Type B pancreatic cell (in vitro differentiated cells): ENCODE measurements at regions not wholly inside any gene's neighbourhood (a gene's known extent, or its start where the extent isn't known, plus 50 kb on each side); places are given as distances from the start of the nearest gene placed in this dataset.

Experiments used
- DNase-seq: peaks from one replicate; pipeline ENCODE4 v3.0.0; 2021; ENCODE audit warnings: mixed read lengths; ENCODE audit not compliant: unreplicated experiment; ENCODE audit errors: extremely low spot score
- H3K27ac Mint-ChIP-seq: 2 replicates; pipeline ENCODE4 v1.8.0; 2021; ENCODE audit warnings: mild to moderate bottlenecking, mixed read lengths
- H3K27me3 Mint-ChIP-seq: 2 replicates; pipeline ENCODE4 v1.8.0; 2021; ENCODE audit warnings: mixed read lengths
- H3K36me3 Mint-ChIP-seq: 2 replicates; pipeline ENCODE4 v1.8.0; 2021; ENCODE audit warnings: mixed read lengths
- H3K4me1 Mint-ChIP-seq: one replicate; pipeline ENCODE4 v1.8.0; 2021; ENCODE audit warnings: mixed read lengths; ENCODE audit not compliant: unreplicated experiment
- H3K4me3 Mint-ChIP-seq: 2 replicates; pipeline ENCODE4 v1.8.0; 2021; ENCODE audit warnings: mild to moderate bottlenecking, mixed read lengths
- H3K9me3 Mint-ChIP-seq: 2 replicates; pipeline ENCODE4 v1.8.0; 2021; ENCODE audit warnings: mixed read lengths
- CTCF ChIP-seq: fragments of 200-600 bp; sonication (generic); conservative IDR thresholded peaks from 2 replicates; pipeline ENCODE4 v1.5.0; 2021; ENCODE audit warnings: antibody characterized with exemption, mild to moderate bottlenecking

GRCh38 chr2:14354231-14354630 is 278.3 kb upstream of the LRATD1 start:
- no peak for DNase-seq
- Mint-ChIP-seq H3K27ac (no peak overlapping the region), H3K36me3 (no peaks in the 10 kb centered on the region), H3K9me3 (no peaks in the 10 kb centered on the region), H3K4me1 (no peaks in the 10 kb centered on the region), H3K27me3 (no peaks in the 10 kb centered on the region), H3K4me3 (no peak overlapping the region)
- no peak for TF ChIP-seq CTCF

- Mint-ChIP-seq H3K27me3 (no peaks in the 10 kb centered on the region), H3K4me1 (no peaks in the 10 kb centered on the region), H3K36me3 (no peaks in the 10 kb centered on the region), H3K4me3 (no peak overlapping the region), H3K27ac (no peak overlapping the region), H3K9me3 (no peaks in the 10 kb centered on the region)
- DNase-seq: no peak
- no peak for TF ChIP-seq CTCF
Measured at GRCh38 chr2:14355102-14355501, 277.4 kb upstream of the LRATD1 start.

GRCh38 chr2:14358339-14358738 is 274.2 kb upstream of the LRATD1 start:
- Mint-ChIP-seq H3K4me1 (no peaks in the 10 kb centered on the region), H3K36me3 (no peaks in the 10 kb centered on the region), H3K27ac (peak overlapping the region; percentile 42), H3K9me3 (peaks cover 9% of the 10 kb centered on the region), H3K27me3 (no peaks in the 10 kb centered on the region), H3K4me3 (no peak overlapping the region)
- no peak for DNase-seq
- TF ChIP-seq CTCF: no peak

- peaks cover 9% of the 10 kb centered on the region for H3K9me3 Mint-ChIP-seq
- H3K27me3 Mint-ChIP-seq: no peaks in the 10 kb centered on the region
- no peak for DNase-seq
- peak overlapping the region; percentile 42 for H3K27ac Mint-ChIP-seq
- TF ChIP-seq CTCF: no peak
- H3K36me3 Mint-ChIP-seq: no peaks in the 10 kb centered on the region
- no peaks in the 10 kb centered on the region for H3K4me1 Mint-ChIP-seq
- H3K4me3 Mint-ChIP-seq: no peak overlapping the region
Measured at GRCh38 chr2:14358774-14359173, 273.7 kb upstream of the LRATD1 start.

- Mint-ChIP-seq H3K9me3 (peaks cover 9% of the 10 kb centered on the region), H3K36me3 (no peaks in the 10 kb centered on the region), H3K4me1 (no peaks in the 10 kb centered on the region), H3K27ac (no peak overlapping the region), H3K4me3 (no peak overlapping the region), H3K27me3 (no peaks in the 10 kb centered on the region)
- no peak for DNase-seq
- TF ChIP-seq CTCF: no peak
Measured at GRCh38 chr2:14363137-14363536, 269.4 kb upstream of the LRATD1 start.

GRCh38 chr2:14363976-14364375 is 268.5 kb upstream of the LRATD1 start:
- DNase-seq: no peak
- no peak overlapping the region for H3K27ac Mint-ChIP-seq
- no peak for TF ChIP-seq CTCF
- H3K27me3 Mint-ChIP-seq: peaks cover 3% of the 10 kb centered on the region
- H3K9me3 Mint-ChIP-seq: peaks cover 9% of the 10 kb centered on the region
- no peaks in the 10 kb centered on the region for H3K4me1 Mint-ChIP-seq
- H3K4me3 Mint-ChIP-seq: no peak overlapping the region
- no peaks in the 10 kb centered on the region for H3K36me3 Mint-ChIP-seq
